Neuronal stem cell (in vitro differentiated cells): ENCODE measurements at regions not wholly inside any gene's neighbourhood (a gene's known extent, or its start where the extent isn't known, plus 50 kb on each side); places are given as distances from the start of the nearest gene placed in this dataset.
A peak's percentile ranks its signal among the peaks of the same experiment; 100 is the strongest.

Experiments used
- DNase-seq: peaks from one replicate; pipeline ENCODE4 v3.0.0-alpha.2; 2013; ENCODE audit warnings: low spot score
- H2AFZ ChIP-seq: one replicate; pipeline ENCODE4 v1.6.1; 2013; ENCODE audit warnings: mild to moderate bottlenecking, low read length, inconsistent platforms
- H2AK5ac ChIP-seq: 2 replicates; pipeline ENCODE4 v1.6.1; 2013; ENCODE audit warnings: low read depth, mild to moderate bottlenecking, inconsistent platforms, low read length, moderate library complexity, mixed read lengths
- H2BK120ac ChIP-seq: 2 replicates; pipeline ENCODE4 v1.6.1; 2013; ENCODE audit warnings: low read depth, mild to moderate bottlenecking, inconsistent platforms, low read length, moderate library complexity, mixed read lengths
- H2BK12ac ChIP-seq: one replicate; pipeline ENCODE4 v1.6.1; 2013; ENCODE audit warnings: low read length, inconsistent platforms
- H2BK15ac ChIP-seq: 2 replicates; pipeline ENCODE4 v1.6.1; 2013; ENCODE audit warnings: mild to moderate bottlenecking, low read length, inconsistent platforms, mixed read lengths
- H2BK5ac ChIP-seq: one replicate; pipeline ENCODE4 v1.6.1; 2013; ENCODE audit warnings: inconsistent platforms, mild to moderate bottlenecking, low read length, moderate library complexity
- H3K14ac ChIP-seq: one replicate; pipeline ENCODE4 v1.6.1; 2013; ENCODE audit warnings: low read length, inconsistent platforms
- H3K18ac ChIP-seq: 2 replicates; pipeline ENCODE4 v1.6.1; 2013; ENCODE audit warnings: low read length, inconsistent platforms
- H3K23ac ChIP-seq: 2 replicates; pipeline ENCODE4 v1.6.1; 2013; ENCODE audit warnings: low read depth, mild to moderate bottlenecking, mixed read lengths, low read length, inconsistent platforms; ENCODE audit not compliant: poor library complexity
- H3K27ac ChIP-seq: replicated peaks from 3 replicates; pipeline ENCODE4 v1.5.1; 2013; ENCODE audit warnings: low read length, inconsistent platforms
- H3K27me3 ChIP-seq, 3 experiments: 2 replicates each; pipeline ENCODE4 v1.6.1; 2013; ENCODE audit warnings: low read length in 3 of 3, mild to moderate bottlenecking in 2 of 3, inconsistent platforms in 1 of 3, low read depth in 1 of 3, mixed read lengths in 1 of 3, moderate library complexity in 1 of 3; ENCODE audit not compliant: control insufficient read depth in 3 of 3, insufficient read depth in 3 of 3
- H3K36me3 ChIP-seq, 2 donors: replicated peaks in 1 of 2; 2 replicates each; pipeline ENCODE4 v1.6.1; 2013; ENCODE audit warnings: low read length in 2 of 2; ENCODE audit not compliant: control insufficient read depth in 2 of 2, insufficient read depth in 2 of 2
- H3K4ac ChIP-seq: 2 replicates; pipeline ENCODE4 v1.6.1; 2013; ENCODE audit warnings: inconsistent platforms, mild to moderate bottlenecking, low read length, moderate library complexity
- H3K4me1 ChIP-seq, 2 donors: 1 replicate in 1 of 2; 2 replicates in 1 of 2; pipeline ENCODE4 v1.6.1; 2013; ENCODE audit warnings: low read length in 2 of 2, low read depth in 1 of 2; ENCODE audit not compliant: control insufficient read depth in 2 of 2, insufficient read depth in 1 of 2
- H3K4me2 ChIP-seq: one replicate; pipeline ENCODE4 v1.6.1; 2013; ENCODE audit warnings: mild to moderate bottlenecking, low read length, inconsistent platforms; ENCODE audit not compliant: insufficient read depth, poor library complexity, severe bottlenecking
- H3K4me3 ChIP-seq, 2 donors: 2 replicates each; pipeline ENCODE4 v1.5.1; 2013; ENCODE audit warnings: low read length in 2 of 2, mild to moderate bottlenecking in 2 of 2, inconsistent platforms in 1 of 2, moderate library complexity in 1 of 2
- H3K79me1 ChIP-seq: one replicate; pipeline ENCODE4 v1.6.1; 2013; ENCODE audit warnings: low read depth, mild to moderate bottlenecking, inconsistent platforms, low read length, moderate library complexity
- H3K9ac ChIP-seq: one replicate; pipeline ENCODE4 v1.6.1; 2013; ENCODE audit warnings: mild to moderate bottlenecking, low read depth, low read length, inconsistent platforms; ENCODE audit not compliant: poor library complexity
- H3K9me3 ChIP-seq, 2 donors: replicated peaks in 1 of 2; 2 replicates each; pipeline versions ENCODE3 to v1.6.1; 2013; ENCODE audit warnings: low read length in 2 of 2, mild to moderate bottlenecking in 2 of 2, inconsistent platforms in 1 of 2, low read depth in 1 of 2, mixed read lengths in 1 of 2, moderate library complexity in 1 of 2; ENCODE audit not compliant: control insufficient read depth in 2 of 2, insufficient read depth in 1 of 2
- H4K8ac ChIP-seq: one replicate; pipeline ENCODE4 v1.6.1; 2013; ENCODE audit warnings: low read depth, mild to moderate bottlenecking, inconsistent platforms, low read length, moderate library complexity
- H4K91ac ChIP-seq: one replicate; pipeline ENCODE4 v1.6.1; 2013; ENCODE audit warnings: low read length, low read depth, mild to moderate bottlenecking, inconsistent platforms; ENCODE audit not compliant: poor library complexity
- WGBS, 2 donors: extraction: QIAGEN DNeasy Blood & Tissue Kit; methylation state at CpG; one replicate each; pipeline ENCODE4 v1.1.7; 2013; ENCODE audit warnings: missing lambda C conversion rate in 2 of 2, mixed read lengths in 1 of 2; ENCODE audit not compliant: insufficient read length in 2 of 2, insufficient replicate concordance in 1 of 2; ENCODE audit errors: extremely low coverage in 2 of 2; 5-methylcytosine and 5-hydroxymethylcytosine counted together

DNA sequence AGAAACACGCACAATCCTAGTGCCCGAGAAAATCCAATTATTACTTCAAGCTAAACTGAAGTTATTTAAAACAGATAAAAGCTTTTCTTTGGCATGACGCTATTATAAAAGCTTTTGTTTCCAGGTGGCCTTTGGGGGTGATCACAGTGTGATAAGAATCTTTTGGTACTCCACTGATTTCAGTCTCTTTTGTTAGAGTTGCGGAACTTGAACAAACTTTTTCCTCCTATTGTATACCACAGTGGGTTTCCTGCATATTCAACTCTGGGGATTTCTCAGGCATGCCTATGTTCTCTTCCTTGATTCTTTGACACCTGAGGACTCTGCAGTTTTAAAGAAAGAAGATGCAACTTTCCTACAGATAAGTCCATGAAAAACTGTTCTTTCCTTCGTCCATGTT, 99.7 kb upstream of the PITRM1 start:
- H2BK15ac ChIP-seq: no peak overlapping the region
- H2BK120ac ChIP-seq: no peak overlapping the region
- 100% methylated on average over 1 of the region's 5 CpGs; no CpG with 5 or more reads in 1 of the 2 donors for WGBS, 2 donors
- no peak overlapping the region for H2AK5ac ChIP-seq
- H4K8ac ChIP-seq: no peak overlapping the region
- H3K4me2 ChIP-seq: no peak overlapping the region
- no peak overlapping the region for H2BK12ac ChIP-seq
- H2BK5ac ChIP-seq: no peak overlapping the region
- peak overlapping the region; percentile 40 for H2AFZ ChIP-seq
- peaks cover 11 to 38% of the 10 kb centered on the region in 2 donors for H3K4me1 ChIP-seq
- no peak overlapping the region for H3K18ac ChIP-seq
- H3K4me3 ChIP-seq: no peak overlapping the region
- no peaks in the 10 kb centered on the region for H3K27me3 ChIP-seq
- H3K14ac ChIP-seq: no peak overlapping the region
- no peak overlapping the region for H3K27ac ChIP-seq
- H3K9ac ChIP-seq: no peak overlapping the region
- no peak overlapping the region for H3K4ac ChIP-seq
- no peaks in the 10 kb centered on the region for H3K79me1 ChIP-seq
- DNase-seq: no peak
- H3K23ac ChIP-seq: no peak overlapping the region
- peaks cover 4 to 6% of the 10 kb centered on the region in 2 donors for H3K9me3 ChIP-seq
- H4K91ac ChIP-seq: no peak overlapping the region
- H3K36me3 ChIP-seq: no peaks in the 10 kb centered on the region

GRCh38 chr10:3271354-3272115, 99.0 kb upstream of the PITRM1 start:
- H3K4me3 ChIP-seq: no peak overlapping the region
- H3K23ac ChIP-seq: no peak overlapping the region
- H3K27me3 ChIP-seq: no peaks in the 10 kb centered on the region
- no peak overlapping the region for H3K27ac ChIP-seq
- H3K79me1 ChIP-seq: no peaks in the 10 kb centered on the region
- no peak overlapping the region for H2AK5ac ChIP-seq
- no peak overlapping the region for H2BK120ac ChIP-seq
- peaks cover 4 to 6% of the 10 kb centered on the region in 2 donors for H3K9me3 ChIP-seq
- no CpG with 5 or more reads among the region's 14 CpGs for WGBS, 2 donors
- no peak overlapping the region for H2BK12ac ChIP-seq
- H2BK15ac ChIP-seq: no peak overlapping the region
- no peaks in the 10 kb centered on the region for H3K36me3 ChIP-seq
- H2BK5ac ChIP-seq: no peak overlapping the region
- no peak overlapping the region for H4K91ac ChIP-seq
- H4K8ac ChIP-seq: no peak overlapping the region
- no peak overlapping the region for H3K4me2 ChIP-seq
- H3K4ac ChIP-seq: no peak overlapping the region
- H3K18ac ChIP-seq: no peak overlapping the region
- H3K9ac ChIP-seq: no peak overlapping the region
- H2AFZ ChIP-seq: peak overlapping the region; percentile 72
- peaks cover 11 to 38% of the 10 kb centered on the region in 2 donors for H3K4me1 ChIP-seq
- no peak overlapping the region for H3K14ac ChIP-seq
- DNase-seq: no peak

DNA sequence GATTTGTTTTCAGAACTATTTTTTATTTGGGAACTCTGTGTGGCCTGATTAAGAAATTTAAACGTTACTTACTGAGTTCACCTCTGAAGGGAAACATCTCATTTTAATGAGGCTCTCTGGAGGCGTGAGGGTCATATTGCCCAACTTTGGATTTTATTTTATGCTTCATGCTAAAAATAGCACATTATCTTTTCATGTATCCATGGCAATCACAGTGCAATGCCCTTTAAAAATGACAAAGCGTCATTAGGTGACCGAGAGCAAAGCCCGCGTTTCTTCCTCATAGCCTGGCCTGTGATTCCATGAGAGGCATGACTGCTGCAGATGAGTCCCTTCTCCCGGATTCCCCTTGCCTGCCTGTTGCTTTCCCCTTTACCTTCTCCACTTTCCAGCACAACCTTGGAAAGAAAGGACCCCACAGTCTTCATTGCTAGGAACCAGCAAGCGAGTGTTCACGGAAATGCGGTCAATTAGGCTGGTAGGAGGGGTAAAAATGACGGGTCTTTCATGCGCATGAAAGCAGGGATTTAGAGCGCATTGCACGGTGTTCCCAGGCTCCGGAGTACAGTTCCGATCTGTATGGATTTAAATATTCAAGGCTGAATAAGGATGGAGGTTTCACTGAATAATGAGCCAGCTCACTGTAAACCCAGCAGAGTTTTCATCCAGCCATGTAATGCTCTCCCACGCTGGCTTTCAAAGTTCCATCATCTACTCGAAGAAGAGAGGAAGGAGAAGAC, 98.2 kb upstream of the PITRM1 start:
- H2BK5ac ChIP-seq: no peak overlapping the region
- H3K14ac ChIP-seq: no peak overlapping the region
- no peak overlapping the region for H2AK5ac ChIP-seq
- no peak for DNase-seq
- peak overlapping the region; percentile 32 for H3K18ac ChIP-seq
- no peak overlapping the region for H3K27ac ChIP-seq
- no peak overlapping the region for H4K8ac ChIP-seq
- no peak overlapping the region for H2BK120ac ChIP-seq
- no peaks in the 10 kb centered on the region for H3K79me1 ChIP-seq
- H3K23ac ChIP-seq: no peak overlapping the region
- H4K91ac ChIP-seq: no peak overlapping the region
- no peak overlapping the region for H3K4me2 ChIP-seq
- H3K4me3 ChIP-seq: no peak overlapping the region
- H3K27me3 ChIP-seq: no peaks in the 10 kb centered on the region
- no peak overlapping the region for H3K9ac ChIP-seq
- no CpG with 5 or more reads among the region's 18 CpGs for WGBS, 2 donors
- H3K36me3 ChIP-seq: no peaks in the 10 kb centered on the region
- peak overlapping the region; percentile 72 for H2AFZ ChIP-seq
- peaks cover 2 to 4% of the 10 kb centered on the region in 2 donors for H3K9me3 ChIP-seq
- peaks cover 11 to 38% of the 10 kb centered on the region in 2 donors for H3K4me1 ChIP-seq
- H2BK15ac ChIP-seq: no peak overlapping the region
- no peak overlapping the region for H3K4ac ChIP-seq
- H2BK12ac ChIP-seq: no peak overlapping the region

DNA sequence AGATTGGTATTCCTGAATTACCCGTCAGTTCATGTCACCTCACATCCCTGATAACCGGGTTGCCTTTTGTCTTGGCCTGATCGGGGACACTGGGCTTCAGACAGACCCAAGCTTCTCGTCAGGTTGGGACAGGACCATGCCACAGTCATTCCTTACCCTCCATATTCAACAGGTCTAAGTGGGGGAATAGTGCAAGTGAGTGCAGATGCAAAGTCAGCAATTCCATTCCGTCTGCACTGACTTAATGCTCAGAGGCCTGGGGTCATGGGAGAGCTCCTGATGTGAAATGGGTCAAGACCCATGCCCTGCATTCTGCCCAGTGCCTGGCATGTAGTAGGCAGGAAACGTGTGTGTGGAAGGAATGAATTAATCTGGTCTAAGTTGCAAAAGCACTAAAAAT, 95.4 kb upstream of the PITRM1 start:
- Histone ChIP-seq H2BK15ac (no peak overlapping the region), H4K91ac (no peak overlapping the region), H3K14ac (no peak overlapping the region), H3K4ac (no peak overlapping the region), H3K4me2 (no peak overlapping the region), H3K9me3 (peaks cover 0 to 3% of the 10 kb centered on the region in 2 donors), H2BK12ac (no peak overlapping the region), H2AK5ac (no peak overlapping the region), H2BK5ac (no peak overlapping the region), H3K36me3 (no peaks in the 10 kb centered on the region), H4K8ac (no peak overlapping the region), H3K4me1 (peaks cover 18 to 50% of the 10 kb centered on the region in 2 donors), H3K9ac (no peak overlapping the region), H3K27me3 (no peaks in the 10 kb centered on the region), H3K4me3 (no peak overlapping the region), H3K18ac (no peak overlapping the region), H3K27ac (no peak overlapping the region), H3K79me1 (no peaks in the 10 kb centered on the region), H2AFZ (no peak overlapping the region), H2BK120ac (no peak overlapping the region), H3K23ac (no peak overlapping the region)
- no CpG with 5 or more reads among the region's 6 CpGs for WGBS, 2 donors
- DNase-seq: no peak
